ENCODE measurements at regions not wholly inside any gene's neighbourhood (a gene's known extent, or its start where the extent isn't known, plus 50 kb on each side); places are given as distances from the start of the nearest gene placed in this dataset.

GRCh38 chr3:105923140-105923539 lies 54.3 kb upstream of the CBLB start:
- H3K9me3 ChIP-seq (ENCODE audit: control insufficient read depth, low read length): no peaks in the 10 kb centered on the region
- no peaks in the 10 kb centered on the region for H3K36me3 ChIP-seq (ENCODE audit: control insufficient read depth, insufficient read depth, low read length)
- 100% methylated on average over 2 of the region's 3 CpGs for WGBS, 2 experiments (ENCODE audit: insufficient coverage in 2 of 2)
- no peak overlapping the region for H3K27ac ChIP-seq (ENCODE audit: low read depth, low read length, severe bottlenecking)
- H3K4me1 ChIP-seq (ENCODE audit: control insufficient read depth, insufficient read depth, low read length, poor library complexity, severe bottlenecking): no peaks in the 10 kb centered on the region
- H3K4me3 ChIP-seq (ENCODE audit: extremely low read depth, insufficient read depth, low read length, poor library complexity, severe bottlenecking): no peak overlapping the region

- Histone ChIP-seq H3K9me3 (ENCODE audit: control insufficient read depth, low read length) (no peaks in the 10 kb centered on the region), H3K36me3 (ENCODE audit: control insufficient read depth, insufficient read depth, low read length) (no peaks in the 10 kb centered on the region), H3K27ac (ENCODE audit: low read depth, low read length, severe bottlenecking) (no peak overlapping the region), H3K4me3 (ENCODE audit: extremely low read depth, insufficient read depth, low read length, poor library complexity, severe bottlenecking) (no peak overlapping the region), H3K4me1 (ENCODE audit: control insufficient read depth, insufficient read depth, low read length, poor library complexity, severe bottlenecking) (no peaks in the 10 kb centered on the region)
- no CpG with 5 or more reads among the region's 1 CpG for WGBS, 2 experiments (ENCODE audit: insufficient coverage in 2 of 2)
Measured at GRCh38 chr3:105927741-105928140, 58.9 kb upstream of the CBLB start.

GRCh38 chr3:105930733-105931132 lies 61.9 kb upstream of the CBLB start:
- WGBS, 2 experiments (ENCODE audit: insufficient coverage in 2 of 2): no CpG with 5 or more reads among the region's 3 CpGs
- no peaks in the 10 kb centered on the region for H3K9me3 ChIP-seq (ENCODE audit: control insufficient read depth, low read length)
- no peaks in the 10 kb centered on the region for H3K36me3 ChIP-seq (ENCODE audit: control insufficient read depth, insufficient read depth, low read length)
- no peak overlapping the region for H3K27ac ChIP-seq (ENCODE audit: low read depth, low read length, severe bottlenecking)
- H3K4me3 ChIP-seq (ENCODE audit: extremely low read depth, insufficient read depth, low read length, poor library complexity, severe bottlenecking): no peak overlapping the region
- H3K4me1 ChIP-seq (ENCODE audit: control insufficient read depth, insufficient read depth, low read length, poor library complexity, severe bottlenecking): no peaks in the 10 kb centered on the region

- Histone ChIP-seq H3K9me3 (ENCODE audit: control insufficient read depth, low read length) (no peaks in the 10 kb centered on the region), H3K4me3 (ENCODE audit: extremely low read depth, insufficient read depth, low read length, poor library complexity, severe bottlenecking) (no peak overlapping the region), H3K27ac (ENCODE audit: low read depth, low read length, severe bottlenecking) (no peak overlapping the region), H3K36me3 (ENCODE audit: control insufficient read depth, insufficient read depth, low read length) (no peaks in the 10 kb centered on the region), H3K4me1 (ENCODE audit: control insufficient read depth, insufficient read depth, low read length, poor library complexity, severe bottlenecking) (no peaks in the 10 kb centered on the region)
- WGBS, 2 experiments (ENCODE audit: insufficient coverage in 2 of 2): 60% methylated on average over 1 of the region's 2 CpGs; no CpG with 5 or more reads in 1 of the 2 experiments
Measured at GRCh38 chr3:105931500-105931899, 62.7 kb upstream of the CBLB start.

- Histone ChIP-seq H3K36me3 (ENCODE audit: control insufficient read depth, insufficient read depth, low read length) (no peaks in the 10 kb centered on the region), H3K4me1 (ENCODE audit: control insufficient read depth, insufficient read depth, low read length, poor library complexity, severe bottlenecking) (no peaks in the 10 kb centered on the region), H3K9me3 (ENCODE audit: control insufficient read depth, low read length) (no peaks in the 10 kb centered on the region), H3K27ac (ENCODE audit: low read depth, low read length, severe bottlenecking) (no peak overlapping the region), H3K4me3 (ENCODE audit: extremely low read depth, insufficient read depth, low read length, poor library complexity, severe bottlenecking) (no peak overlapping the region)
- 94 to 100% methylated on average over 2 of the region's 4 CpGs for WGBS, 2 experiments (ENCODE audit: insufficient coverage in 2 of 2)
Measured at GRCh38 chr3:105933871-105934270, 65.1 kb upstream of the CBLB start.

GRCh38 chr3:105938101-105938500 lies 69.3 kb upstream of the CBLB start:
- no peaks in the 10 kb centered on the region for H3K4me1 ChIP-seq (ENCODE audit: control insufficient read depth, insufficient read depth, low read length, poor library complexity, severe bottlenecking)
- H3K4me3 ChIP-seq (ENCODE audit: extremely low read depth, insufficient read depth, low read length, poor library complexity, severe bottlenecking): no peak overlapping the region
- 79 to 100% methylated on average over 1 to 2 of the region's 3 CpGs for WGBS, 2 experiments (ENCODE audit: insufficient coverage in 2 of 2)
- H3K9me3 ChIP-seq (ENCODE audit: control insufficient read depth, low read length): no peaks in the 10 kb centered on the region
- H3K27ac ChIP-seq (ENCODE audit: low read depth, low read length, severe bottlenecking): no peak overlapping the region
- H3K36me3 ChIP-seq (ENCODE audit: control insufficient read depth, insufficient read depth, low read length): no peaks in the 10 kb centered on the region

GRCh38 chr3:105938806-105939205 lies 70.0 kb upstream of the CBLB start:
- H3K4me1 ChIP-seq (ENCODE audit: control insufficient read depth, insufficient read depth, low read length, poor library complexity, severe bottlenecking): no peaks in the 10 kb centered on the region
- no peaks in the 10 kb centered on the region for H3K9me3 ChIP-seq (ENCODE audit: control insufficient read depth, low read length)
- no peak overlapping the region for H3K27ac ChIP-seq (ENCODE audit: low read depth, low read length, severe bottlenecking)
- H3K36me3 ChIP-seq (ENCODE audit: control insufficient read depth, insufficient read depth, low read length): no peaks in the 10 kb centered on the region
- WGBS, 2 experiments (ENCODE audit: insufficient coverage in 2 of 2): no CpG with 5 or more reads among the region's 2 CpGs
- no peak overlapping the region for H3K4me3 ChIP-seq (ENCODE audit: extremely low read depth, insufficient read depth, low read length, poor library complexity, severe bottlenecking)

- no peaks in the 10 kb centered on the region for H3K36me3 ChIP-seq (ENCODE audit: control insufficient read depth, insufficient read depth, low read length)
- H3K27ac ChIP-seq (ENCODE audit: low read depth, low read length, severe bottlenecking): no peak overlapping the region
- H3K4me3 ChIP-seq (ENCODE audit: extremely low read depth, insufficient read depth, low read length, poor library complexity, severe bottlenecking): no peak overlapping the region
- H3K9me3 ChIP-seq (ENCODE audit: control insufficient read depth, low read length): no peaks in the 10 kb centered on the region
- H3K4me1 ChIP-seq (ENCODE audit: control insufficient read depth, insufficient read depth, low read length, poor library complexity, severe bottlenecking): no peaks in the 10 kb centered on the region
Measured at GRCh38 chr3:105944276-105944675, 75.5 kb upstream of the CBLB start.

- 83 to 94% methylated on average over 2 of the region's 3 CpGs for WGBS, 2 experiments (ENCODE audit: insufficient coverage in 2 of 2)
Measured at GRCh38 chr3:105944721-105945120, 75.9 kb upstream of the CBLB start.

GRCh38 chr3:105948101-105948500 lies 79.3 kb upstream of the CBLB start:
- H3K36me3 ChIP-seq (ENCODE audit: control insufficient read depth, insufficient read depth, low read length): no peaks in the 10 kb centered on the region
- H3K27ac ChIP-seq (ENCODE audit: low read depth, low read length, severe bottlenecking): no peak overlapping the region
- H3K4me3 ChIP-seq (ENCODE audit: extremely low read depth, insufficient read depth, low read length, poor library complexity, severe bottlenecking): no peak overlapping the region
- WGBS, 2 experiments (ENCODE audit: insufficient coverage in 2 of 2): no CpG with 5 or more reads among the region's 2 CpGs
- no peaks in the 10 kb centered on the region for H3K9me3 ChIP-seq (ENCODE audit: control insufficient read depth, low read length)
- no peaks in the 10 kb centered on the region for H3K4me1 ChIP-seq (ENCODE audit: control insufficient read depth, insufficient read depth, low read length, poor library complexity, severe bottlenecking)

More at GRCh38 chr3:105944721-105945120, 75.9 kb upstream of the CBLB start:
- Histone ChIP-seq H3K36me3 (ENCODE audit: control insufficient read depth, insufficient read depth, low read length) (no peaks in the 10 kb centered on the region), H3K4me3 (ENCODE audit: extremely low read depth, insufficient read depth, low read length, poor library complexity, severe bottlenecking) (no peak overlapping the region), H3K9me3 (ENCODE audit: control insufficient read depth, low read length) (no peaks in the 10 kb centered on the region), H3K27ac (ENCODE audit: low read depth, low read length, severe bottlenecking) (no peak overlapping the region), H3K4me1 (ENCODE audit: control insufficient read depth, insufficient read depth, low read length, poor library complexity, severe bottlenecking) (no peaks in the 10 kb centered on the region)

- no peak overlapping the region for H3K27ac ChIP-seq (ENCODE audit: low read depth, low read length, severe bottlenecking)
- H3K4me3 ChIP-seq (ENCODE audit: extremely low read depth, insufficient read depth, low read length, poor library complexity, severe bottlenecking): no peak overlapping the region
- H3K4me1 ChIP-seq (ENCODE audit: control insufficient read depth, insufficient read depth, low read length, poor library complexity, severe bottlenecking): no peaks in the 10 kb centered on the region
- no peaks in the 10 kb centered on the region for H3K36me3 ChIP-seq (ENCODE audit: control insufficient read depth, insufficient read depth, low read length)
- WGBS, 2 experiments (ENCODE audit: insufficient coverage in 2 of 2): no CpG with 5 or more reads among the region's 2 CpGs
- H3K9me3 ChIP-seq (ENCODE audit: control insufficient read depth, low read length): no peaks in the 10 kb centered on the region
Measured at GRCh38 chr3:105950881-105951600, 82.2 kb upstream of the CBLB start.
